Fibroblast of skin of right quadriceps (primary cell): ENCODE measurements at regions not wholly inside any gene's neighbourhood (a gene's known extent, or its start where the extent isn't known, plus 50 kb on each side); places are given as distances from the start of the nearest gene placed in this dataset.

Source experiments
- DNase-seq: peaks from one replicate; pipeline ENCODE4 v3.0.0-alpha.2; 2013

DNA sequence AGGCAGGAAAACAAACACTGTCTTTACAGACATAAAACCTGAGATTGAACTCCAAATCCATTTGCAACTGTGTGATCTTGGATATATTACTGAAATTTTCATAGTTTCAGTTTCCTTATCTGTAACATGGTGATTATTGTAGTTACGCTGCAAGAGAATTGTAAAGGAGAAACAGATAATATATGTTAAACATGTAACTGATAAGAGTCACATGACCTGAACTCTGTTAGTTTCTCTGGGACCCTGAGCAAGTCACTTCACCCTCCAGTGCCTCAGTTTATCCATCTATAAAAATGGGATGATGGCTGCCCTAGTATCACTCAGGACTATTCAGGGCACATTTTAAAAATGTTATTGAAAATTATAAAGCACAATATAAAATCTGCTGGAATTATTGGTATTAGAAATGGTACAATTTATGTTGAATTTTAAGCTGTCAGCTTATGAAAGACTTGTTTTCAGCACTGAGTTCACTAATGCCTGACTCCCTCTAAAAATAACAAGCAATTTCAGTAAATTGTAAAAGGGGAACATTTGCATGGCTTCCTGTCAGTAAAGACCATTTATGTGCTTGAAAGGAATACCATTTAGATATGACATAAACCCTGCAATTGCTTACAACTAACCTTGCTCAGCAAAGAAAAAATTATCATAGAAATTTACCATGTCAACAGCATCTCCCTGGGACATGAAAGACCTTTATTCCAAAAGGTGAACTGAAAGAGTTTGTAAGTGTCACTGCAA, 393.5 kb downstream of the RAD51AP2 start:
- DNase-seq = no peak

DNA sequence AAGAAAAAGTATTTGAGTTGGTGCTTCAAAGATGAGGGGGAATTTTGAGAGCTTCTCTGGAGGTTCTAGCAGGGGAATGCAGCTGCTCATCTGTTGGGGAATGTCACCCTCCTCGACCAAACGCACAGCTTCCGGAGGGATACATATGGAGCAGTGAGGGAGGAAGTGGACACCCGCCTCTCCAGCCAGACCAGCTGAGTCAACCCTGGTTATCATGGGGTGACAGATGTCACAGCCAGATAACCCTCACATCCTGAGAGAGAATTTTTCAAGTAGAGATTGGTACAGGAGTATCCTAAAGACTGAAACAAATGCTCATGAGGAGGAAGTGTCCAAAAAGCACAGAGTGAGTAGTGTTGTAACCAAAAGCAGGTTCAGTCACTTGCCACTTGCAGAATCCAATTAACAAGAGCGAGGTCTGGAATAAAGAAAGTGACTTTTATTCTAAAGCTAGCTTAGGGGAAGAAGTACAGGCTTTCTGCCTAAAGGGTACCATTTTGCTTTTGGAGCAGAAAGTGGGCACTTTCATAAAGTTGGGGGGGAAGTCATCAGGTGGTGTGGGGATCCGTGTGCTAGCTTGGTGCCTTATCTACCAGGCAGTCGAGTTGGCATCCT, 395.2 kb downstream of the RAD51AP2 start:
- DNase-seq = no peak

DNA sequence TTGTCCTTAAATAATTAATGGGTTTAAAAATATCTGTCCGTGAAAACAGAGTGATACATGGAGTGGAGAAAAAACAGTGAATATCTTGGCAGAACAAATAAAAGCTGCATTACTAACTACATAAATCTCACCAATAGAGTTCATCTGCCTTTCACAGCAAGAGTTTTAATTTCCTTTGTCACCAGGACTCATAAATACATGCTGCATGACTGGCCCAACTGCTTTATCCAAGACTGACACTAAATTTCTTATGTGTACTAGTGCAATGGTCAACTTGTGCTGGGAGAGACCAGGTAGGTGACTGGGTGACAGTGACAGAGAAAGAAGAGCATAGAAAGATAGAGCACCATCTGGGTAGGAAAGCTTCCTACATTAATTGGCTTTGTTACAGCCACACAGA, 402.8 kb downstream of the RAD51AP2 start:
- no peak for DNase-seq

DNA sequence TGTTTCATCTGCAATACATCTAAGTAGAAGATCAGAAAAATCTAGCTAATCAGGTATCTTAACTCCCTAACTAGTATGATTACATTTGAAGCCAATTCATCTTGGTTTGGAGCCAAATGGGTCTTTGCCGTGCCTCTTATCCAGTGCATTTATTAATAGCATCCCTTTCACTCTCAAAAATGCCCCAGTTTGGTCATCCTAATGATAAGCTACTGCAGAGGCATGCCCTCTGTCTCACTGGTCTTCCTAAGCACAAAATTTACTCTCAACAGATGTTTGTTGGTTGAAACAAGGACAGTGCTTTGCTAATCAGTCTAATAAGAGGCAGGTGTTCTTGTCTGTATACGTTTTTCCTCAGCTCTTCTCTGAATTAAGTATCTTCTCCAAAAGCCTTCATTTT, 403.2 kb downstream of the RAD51AP2 start:
- no peak for DNase-seq

DNA sequence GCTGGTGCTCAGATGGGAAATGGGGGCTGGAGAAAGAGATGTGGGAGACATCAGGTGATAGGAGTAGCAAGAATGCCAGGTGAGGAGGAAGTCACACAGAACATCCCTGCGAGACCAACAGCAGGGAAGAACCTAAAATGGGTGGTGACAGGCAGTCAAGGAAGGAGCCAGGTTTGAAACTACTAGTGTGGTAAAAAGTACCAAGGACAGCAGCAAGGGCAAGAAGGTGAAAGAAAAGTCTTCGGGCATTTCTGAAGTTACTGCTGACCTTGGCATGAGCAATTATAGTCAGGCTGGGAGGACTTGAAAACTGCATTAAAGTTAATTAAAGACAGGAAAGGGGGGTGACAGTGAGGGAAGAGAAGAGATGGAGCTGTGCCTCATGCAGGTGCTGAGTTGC, 410.4 kb downstream of the RAD51AP2 start:
- DNase-seq = no peak

DNA sequence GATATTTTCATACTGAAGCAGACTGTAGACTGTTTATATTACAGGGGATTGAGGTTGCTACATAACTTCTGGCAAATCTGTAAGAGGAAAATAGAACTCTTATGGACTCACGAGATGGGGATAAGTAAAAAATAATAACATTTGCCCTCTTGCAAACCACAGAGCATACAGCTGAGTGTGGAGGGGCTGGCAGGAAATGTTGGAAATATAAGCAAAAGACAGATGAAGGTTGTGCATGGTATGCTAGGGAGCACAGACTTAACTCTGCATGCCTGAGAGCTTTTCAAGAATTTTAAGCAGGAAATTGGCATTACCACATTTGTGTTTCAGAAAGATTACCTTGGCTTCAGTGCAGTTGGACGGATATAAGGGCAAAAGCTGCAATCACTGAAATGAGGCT, 411.1 kb downstream of the RAD51AP2 start:
- DNase-seq = peak; percentile 52

DNA sequence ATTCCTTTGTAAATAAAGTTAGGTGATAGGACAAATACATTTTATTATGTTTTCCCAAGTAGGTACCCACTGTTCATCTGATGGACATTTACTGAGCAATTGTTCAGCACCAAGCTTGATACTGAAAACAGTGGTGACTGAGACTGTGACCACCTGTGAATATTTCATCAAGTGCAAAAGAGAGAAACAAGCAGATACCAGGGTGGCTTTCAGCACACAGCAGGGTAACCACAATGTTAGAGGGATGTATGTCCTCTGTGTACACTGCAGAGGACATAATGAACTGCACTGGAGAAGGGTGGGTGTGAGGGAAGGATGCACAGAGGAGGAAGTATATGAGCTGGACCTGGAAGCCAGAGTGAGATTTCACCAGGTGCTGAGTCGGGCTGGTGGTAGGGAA, 411.8 kb downstream of the RAD51AP2 start:
- no peak for DNase-seq

DNA sequence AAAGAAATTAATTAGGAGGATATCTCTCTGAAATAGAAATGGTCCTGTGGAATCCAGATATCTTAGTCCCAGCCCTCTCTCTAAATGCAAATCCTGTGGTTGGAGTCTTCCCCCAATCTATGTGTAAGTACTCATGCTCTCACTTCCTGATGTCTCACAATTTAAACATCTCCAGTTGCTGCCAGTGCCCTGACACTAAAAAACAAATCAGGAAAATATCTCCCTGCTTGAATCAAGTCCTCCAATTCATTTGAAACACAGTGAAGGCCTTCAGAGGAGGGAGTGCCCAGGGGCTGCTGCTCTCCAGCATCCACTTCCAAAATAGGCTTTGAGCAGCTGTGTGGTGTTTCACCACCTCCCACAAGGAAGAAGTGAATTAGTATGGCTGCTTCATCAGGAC, 413.8 kb downstream of the RAD51AP2 start:
- DNase-seq = peak; percentile 91

DNA sequence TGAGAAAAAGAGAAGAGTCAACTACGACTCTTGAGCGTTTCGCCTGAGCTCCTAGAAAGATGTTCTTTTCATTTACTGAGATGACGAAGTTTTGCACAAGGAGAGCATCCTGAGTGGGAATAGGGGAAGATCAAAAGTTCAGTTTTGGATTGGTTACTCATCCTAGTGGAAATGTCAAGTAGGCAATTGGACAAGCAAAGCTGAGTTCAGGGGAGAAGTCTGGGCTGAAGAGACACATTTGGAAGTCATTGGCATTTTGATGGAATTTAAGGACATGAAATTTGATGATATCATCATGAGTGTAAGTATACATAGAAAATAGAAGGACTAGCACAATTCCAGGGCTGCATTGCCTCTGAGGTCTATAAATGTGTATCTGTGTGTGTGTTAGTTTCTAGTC, 416.6 kb downstream of the RAD51AP2 start:
- DNase-seq = peak; percentile 68

DNA sequence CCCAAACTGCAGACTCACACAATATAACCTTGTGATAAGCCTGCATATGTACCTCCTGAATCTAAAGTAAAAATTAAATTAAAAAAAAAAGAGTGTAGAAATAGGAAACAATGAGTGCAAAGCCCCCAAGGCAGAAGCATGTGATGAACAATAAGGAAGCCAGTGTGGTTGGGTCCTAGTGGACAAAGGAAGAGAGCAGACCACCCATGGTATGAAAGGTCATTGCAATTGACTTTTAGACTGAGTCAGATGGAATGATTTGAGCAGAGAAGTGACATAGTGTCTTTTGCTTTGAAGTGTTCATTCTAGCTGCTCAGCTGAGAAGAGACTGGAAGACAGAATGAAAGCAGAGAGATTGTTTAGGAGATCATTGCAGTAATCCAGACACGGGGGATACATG, 417.1 kb downstream of the RAD51AP2 start:
- peak; percentile 12 for DNase-seq

DNA sequence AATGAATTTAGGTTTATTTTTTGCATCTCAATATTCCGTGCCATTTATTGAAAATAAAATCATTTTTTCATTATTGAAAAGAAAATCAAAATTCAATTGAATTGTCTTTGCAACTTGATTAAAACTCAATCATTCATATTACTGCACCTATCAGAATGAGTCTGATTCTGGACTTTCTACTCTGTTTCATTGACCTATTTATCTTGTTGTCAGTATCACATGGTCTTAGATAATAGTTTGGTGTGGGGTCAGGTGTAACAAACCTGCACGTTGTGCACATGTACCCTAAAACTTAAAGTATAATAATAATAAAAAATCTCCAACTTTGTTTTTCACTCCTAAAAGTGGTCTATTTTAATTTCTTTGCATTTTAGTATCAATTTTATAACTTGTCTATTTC, 422.9 kb downstream of the RAD51AP2 start:
- no peak for DNase-seq

DNA sequence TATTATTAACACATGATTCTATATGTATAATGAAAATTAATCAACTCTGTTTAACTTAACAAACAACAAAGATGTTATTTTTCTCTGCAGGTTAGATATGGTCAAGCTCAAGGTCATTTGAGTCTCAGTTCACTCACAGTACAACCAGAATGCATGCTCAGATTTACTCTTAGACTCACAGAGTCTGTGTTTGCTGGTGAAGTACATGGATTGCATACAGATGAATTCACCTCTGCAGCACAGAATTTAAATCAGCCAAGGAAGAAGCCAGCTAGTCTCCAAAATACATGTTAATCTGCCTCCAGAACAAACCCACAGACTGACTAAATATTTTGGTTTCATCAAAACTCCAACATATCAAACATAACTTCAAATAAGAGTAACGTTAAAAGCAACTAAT, 424.5 kb downstream of the RAD51AP2 start:
- DNase-seq = no peak

DNA sequence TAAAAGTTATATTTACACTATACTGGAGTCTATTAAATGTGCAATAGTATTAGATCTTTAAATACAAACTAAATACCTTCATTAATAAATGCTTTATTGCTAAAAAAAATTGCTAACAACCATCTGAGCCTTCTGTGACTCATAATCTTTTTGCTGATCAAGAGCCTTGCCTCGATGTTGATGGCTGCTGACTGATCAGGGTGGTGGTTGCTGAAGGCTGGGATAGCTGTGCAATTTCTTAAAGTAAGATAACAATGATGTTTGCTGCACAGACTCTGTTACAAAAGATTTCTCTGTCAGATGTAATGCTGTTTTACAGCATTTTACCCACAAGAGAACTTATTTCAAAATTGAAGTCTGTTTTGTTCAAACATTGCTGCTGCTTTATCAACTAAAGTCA, 421.4 kb upstream of the CYRIA start:
- DNase-seq = no peak

DNA sequence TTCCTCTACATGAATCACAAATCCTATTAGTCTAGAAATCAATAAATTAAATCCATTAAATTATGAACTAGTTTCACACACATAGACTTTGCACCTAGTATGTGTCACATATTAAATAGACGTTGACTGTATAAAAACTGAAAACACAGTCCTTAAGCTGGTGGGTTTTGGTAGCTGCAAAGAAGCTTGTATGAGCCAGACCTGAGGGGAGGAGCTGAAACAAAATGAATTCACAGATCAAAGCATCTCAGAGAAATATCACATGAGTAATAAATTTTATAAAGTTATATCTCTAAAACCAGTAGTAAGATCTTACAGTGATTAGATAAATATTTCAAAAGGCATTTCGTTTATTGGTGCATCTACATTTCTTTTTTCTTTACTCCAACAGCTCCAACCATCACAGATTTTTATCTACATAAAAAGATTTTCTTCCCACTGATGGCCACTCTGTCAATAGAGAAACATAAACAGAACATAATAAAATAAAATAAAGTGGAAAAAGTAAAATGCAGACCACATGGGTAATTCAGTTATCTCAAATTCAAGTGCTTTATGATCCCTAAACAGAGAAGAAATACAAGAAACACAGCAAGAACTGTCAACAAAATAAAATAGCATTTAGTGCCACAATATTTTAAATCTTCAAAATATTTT, 420.0 kb upstream of the CYRIA start:
- no peak for DNase-seq

DNA sequence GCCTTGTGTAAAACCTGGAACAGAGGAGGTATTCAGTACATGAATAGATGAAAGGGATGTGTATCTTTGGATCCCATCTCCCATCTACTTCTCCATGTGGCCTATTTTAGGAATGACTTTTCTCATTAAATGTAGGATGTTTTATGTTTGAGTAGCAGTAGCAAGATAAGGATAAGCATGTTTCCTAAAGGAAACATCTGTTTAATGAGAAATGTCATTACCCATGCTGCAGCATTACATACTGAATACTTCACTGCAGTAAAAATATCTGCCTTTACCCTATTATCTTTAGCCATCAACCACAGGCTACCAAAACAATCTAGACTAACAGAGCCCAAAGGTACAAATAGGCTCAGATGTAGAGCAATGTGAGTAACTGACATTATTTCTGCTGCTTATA, 419.2 kb upstream of the CYRIA start:
- DNase-seq = peak; percentile 50

DNA sequence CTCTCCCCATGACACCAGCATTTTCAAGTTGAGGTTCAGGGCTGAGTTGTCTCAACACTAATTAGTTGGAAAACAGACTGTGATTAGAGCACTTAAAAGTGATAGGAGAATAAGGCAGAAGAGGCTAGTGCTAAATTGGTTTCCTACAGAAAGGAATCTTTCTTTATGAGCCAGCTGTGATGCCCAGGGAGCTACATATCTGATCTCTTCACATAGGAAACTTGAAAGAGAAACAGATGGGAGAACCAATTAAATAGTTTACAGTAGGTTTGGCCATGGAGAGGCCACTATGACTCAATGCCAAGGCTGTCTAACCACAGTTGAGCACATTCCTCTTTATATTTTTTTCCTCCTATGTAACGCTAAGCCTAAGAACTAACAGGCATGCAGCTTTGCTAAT, 418.3 kb upstream of the CYRIA start:
- peak; percentile 85 for DNase-seq

DNA sequence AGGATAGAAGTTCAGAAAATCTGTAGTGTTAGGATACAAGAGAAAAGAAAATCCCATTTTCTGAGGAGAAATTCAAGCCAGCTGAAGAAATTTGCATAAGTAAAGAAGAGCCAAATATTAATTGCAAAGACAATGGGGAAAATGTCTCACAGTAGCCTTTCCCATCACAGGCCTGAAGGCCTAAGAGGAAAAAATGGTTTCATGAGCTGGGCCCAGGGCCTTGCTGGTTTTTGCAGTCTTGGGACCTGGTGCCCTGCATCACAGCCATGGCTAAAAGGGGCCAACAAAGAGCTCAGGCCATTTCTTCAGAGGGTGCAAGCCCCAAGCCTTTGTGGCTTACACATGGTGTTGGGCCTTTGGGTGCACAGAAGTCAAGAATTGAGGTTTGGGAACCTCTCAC, 413.6 kb upstream of the CYRIA start:
- no peak for DNase-seq

DNA sequence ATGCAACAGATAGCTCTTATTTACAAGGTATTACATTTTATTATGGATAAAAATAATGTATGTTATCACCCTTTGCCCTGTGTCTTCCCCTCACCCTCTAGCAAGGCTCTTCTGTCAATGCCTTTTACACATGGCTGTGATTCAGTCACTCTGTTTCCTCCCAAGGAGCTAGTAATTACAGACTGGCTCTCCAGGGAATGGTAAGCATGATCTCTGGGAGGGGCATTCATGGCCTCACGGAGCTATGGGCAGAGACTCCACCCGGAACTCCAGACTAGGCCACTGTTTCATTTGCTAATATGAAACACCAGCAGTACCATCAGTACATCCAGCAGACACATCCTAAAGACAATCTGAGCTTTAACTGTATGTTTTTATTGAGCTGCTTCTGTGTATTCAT, 410.9 kb upstream of the CYRIA start:
- no peak for DNase-seq

DNA sequence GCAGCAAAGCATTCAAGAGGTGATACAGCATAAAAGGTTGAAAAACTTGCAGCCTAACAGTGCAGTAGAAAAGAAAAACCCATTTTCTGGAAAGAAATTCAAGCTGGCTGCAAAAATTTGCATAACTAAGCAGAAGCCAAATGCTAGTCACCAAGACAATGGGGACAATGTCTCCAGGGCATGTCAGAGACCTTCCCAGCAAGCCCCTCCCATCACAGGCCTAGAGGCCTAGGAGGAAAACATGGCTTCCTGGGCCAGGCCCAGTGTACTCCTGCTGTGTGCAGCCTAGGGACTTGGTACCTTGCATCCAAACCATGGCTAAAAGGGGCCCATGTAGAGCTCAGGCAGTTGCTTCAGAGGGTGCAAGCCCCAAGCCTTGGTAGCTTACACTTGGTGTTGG, 405.1 kb upstream of the CYRIA start:
- no peak for DNase-seq

DNA sequence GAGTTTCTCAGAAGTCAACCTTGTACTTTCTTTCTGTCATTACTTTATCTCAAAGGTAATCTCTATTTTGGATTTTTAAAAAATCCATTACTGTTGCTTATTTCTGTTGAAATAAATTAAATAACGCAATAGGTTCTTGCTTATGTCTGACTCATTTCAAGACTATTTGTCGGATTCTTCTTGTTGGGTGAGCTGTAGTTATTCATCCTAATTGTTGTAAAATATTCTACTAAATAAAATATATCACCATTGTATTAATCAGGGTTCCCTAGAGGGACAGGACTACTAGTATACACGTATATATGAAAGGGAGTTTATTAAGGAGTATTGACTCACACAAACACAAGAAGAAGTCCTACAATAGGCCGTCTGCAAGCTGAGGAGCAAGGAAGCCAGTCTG, 403.9 kb upstream of the CYRIA start:
- no peak for DNase-seq

DNA sequence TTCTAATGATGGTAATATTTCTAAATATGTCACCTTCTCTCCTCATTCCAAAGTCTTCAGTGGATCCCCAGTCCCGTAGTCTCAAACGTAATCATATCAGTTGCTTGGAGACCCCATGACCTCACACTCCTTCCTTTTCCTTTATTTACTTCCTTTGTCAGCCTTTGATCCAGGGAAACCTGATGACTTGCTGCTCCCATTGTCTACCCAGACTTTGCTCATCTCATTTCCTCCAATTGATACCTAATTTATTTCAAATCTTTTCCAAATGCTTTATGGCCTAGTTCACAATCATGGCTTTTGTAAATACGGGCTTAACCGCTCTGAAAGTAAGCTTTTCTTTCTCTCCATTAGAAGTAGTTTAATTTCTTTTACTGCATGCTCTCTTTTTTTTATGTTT, 402.4 kb upstream of the CYRIA start:
- DNase-seq = no peak

DNA sequence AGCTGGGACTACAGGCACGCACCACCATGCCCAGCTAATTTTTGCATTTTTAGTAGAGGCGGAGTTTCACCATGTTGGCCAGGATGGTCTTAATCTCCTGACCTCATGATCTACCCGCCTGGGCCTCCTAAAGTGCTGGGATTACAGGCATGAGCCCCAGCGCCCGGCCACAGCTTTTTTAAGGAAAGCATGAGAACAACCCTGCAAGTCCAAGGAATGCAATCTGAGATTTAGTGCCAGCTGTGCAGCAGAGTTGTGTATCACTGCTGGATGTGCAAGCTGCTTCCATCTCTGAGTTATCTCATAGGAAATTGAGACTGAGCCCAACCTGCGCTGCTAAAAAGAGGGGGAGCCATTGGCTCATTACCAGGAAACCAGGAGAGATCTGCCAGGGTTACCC, 399.9 kb upstream of the CYRIA start:
- no peak for DNase-seq

DNA sequence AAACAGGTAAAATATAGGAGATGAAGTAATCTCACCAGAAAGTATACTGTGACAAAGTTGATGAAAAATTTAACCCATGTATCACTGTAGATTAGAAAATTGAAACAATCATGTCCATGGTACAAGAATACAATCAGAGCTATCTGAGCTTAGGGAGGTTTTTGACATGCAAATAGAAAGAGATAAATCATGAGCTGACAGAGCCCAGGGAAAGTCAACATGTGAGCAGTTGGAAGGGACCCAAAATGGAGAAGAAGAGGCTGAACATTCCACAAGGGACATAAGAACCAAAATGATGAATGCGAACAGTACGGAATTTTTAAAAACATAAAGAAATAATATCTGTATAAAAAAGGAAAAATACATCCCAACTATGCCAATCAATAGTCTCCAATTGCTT, 395.4 kb upstream of the CYRIA start:
- no peak for DNase-seq

DNA sequence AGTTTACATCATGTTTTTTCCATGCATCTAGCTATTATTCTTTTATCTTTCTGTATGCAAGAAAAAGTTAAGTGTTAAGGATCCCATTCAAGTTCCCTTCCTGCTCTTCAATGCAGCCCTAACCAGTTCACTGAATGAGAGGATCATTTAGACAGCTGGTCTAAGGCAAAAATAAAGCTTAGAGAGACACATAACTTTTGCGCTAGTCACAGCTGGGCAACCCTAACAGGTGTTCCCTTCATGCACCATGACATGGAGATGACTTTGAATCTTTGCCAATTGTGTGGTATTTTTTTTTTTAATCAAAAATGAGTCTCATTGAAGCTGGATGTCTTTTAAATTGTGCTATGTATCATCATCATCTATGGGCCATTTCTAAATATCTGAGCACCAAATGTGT, 393.8 kb upstream of the CYRIA start:
- no peak for DNase-seq
